IMR-90 (cell line): ENCODE measurements at regions not wholly inside any gene's neighbourhood (a gene's known extent, or its start where the extent isn't known, plus 50 kb on each side); places are given as distances from the start of the nearest gene placed in this dataset.
"Not testable (repeated sequence)": the region's sequence is repeated elsewhere in the genome, so short reads cannot be mapped to it uniquely, and the experiment has no call there.

Experiments
- ATAC-seq: fragments of 200-7000 bp; cut with Tn5 transposase; 2 replicates; pipeline ENCODE4 v1.9.1; 2020; ENCODE audit warnings: low read depth, mild to moderate bottlenecking, moderate library complexity
- BruUV-seq: library from RNA; stranded (reverse); fragments of 400-500 nt; replicated peaks from 2 replicates; lab custom pipeline; 2021; lab: Mats Ljungman, UMichigan
- CTCF ChIA-PET: fragments of 300-600 bp; formaldehyde crosslinking; extraction: SDS; loops from one replicate; lab custom pipeline; 2021; ENCODE audit warnings: antibody characterized with exemption; lab: Yijun Ruan, JAX
- POLR2A ChIA-PET: fragments of 300-600 bp; sonication (Branson Sonifier 250); formaldehyde crosslinking; loops from one replicate; lab custom pipeline; 2022; ENCODE audit warnings: antibody characterized with exemption; ENCODE audit not compliant: unreplicated experiment; lab: Charles Lee
- DNase-seq: peaks from one replicate; pipeline ENCODE4 v3.0.0; 2013
- H2AFZ ChIP-seq: replicated peaks from 2 replicates; pipeline ENCODE3; 2013; ENCODE audit warnings: low read length, mild to moderate bottlenecking; ENCODE audit not compliant: poor library complexity
- H2AK5ac ChIP-seq: 2 replicates; pipeline ENCODE4 v1.6.1; 2013; ENCODE audit warnings: low read depth, low read length, inconsistent platforms
- H2AK9ac ChIP-seq: replicated peaks from 2 replicates; pipeline ENCODE3; 2013; ENCODE audit warnings: mild to moderate bottlenecking, low read depth, low read length, moderate library complexity; ENCODE audit not compliant: poor library complexity
- H2BK120ac ChIP-seq: 2 replicates; pipeline ENCODE4 v1.6.1; 2013; ENCODE audit warnings: low read depth, low read length, inconsistent platforms
- H2BK15ac ChIP-seq: 3 replicates; pipeline ENCODE4 v1.6.1; 2013; ENCODE audit warnings: low read depth, low read length, inconsistent platforms
- H2BK20ac ChIP-seq: 2 replicates; pipeline ENCODE4 v1.6.1; 2013; ENCODE audit warnings: low read depth, mild to moderate bottlenecking, inconsistent platforms, low read length, moderate library complexity
- H2BK5ac ChIP-seq: 2 replicates; pipeline ENCODE4 v1.6.1; 2013; ENCODE audit warnings: mild to moderate bottlenecking, low read depth, low read length, inconsistent platforms; ENCODE audit not compliant: poor library complexity, severe bottlenecking
- H3K14ac ChIP-seq: replicated peaks from 2 replicates; pipeline ENCODE4 v1.6.1; 2013; ENCODE audit warnings: low read depth, low read length, inconsistent platforms
- H3K18ac ChIP-seq: 2 replicates; pipeline ENCODE4 v1.6.1; 2013; ENCODE audit warnings: low read depth, low read length, control low read depth
- H3K23ac ChIP-seq: 2 replicates; pipeline ENCODE4 v1.6.1; 2013; ENCODE audit warnings: low read depth, low read length, inconsistent platforms
- H3K27ac ChIP-seq: 2 replicates; pipeline ENCODE4 v1.5.1; 2013; ENCODE audit warnings: mild to moderate bottlenecking, control low read depth, low read length; ENCODE audit not compliant: insufficient read depth
- H3K27me3 ChIP-seq: 2 replicates; pipeline ENCODE4 v1.6.1; 2013; ENCODE audit warnings: low read length; ENCODE audit not compliant: control insufficient read depth, insufficient read depth
- H3K36me3 ChIP-seq: 2 replicates; pipeline ENCODE4 v1.6.1; 2013; ENCODE audit warnings: low read length, mixed read lengths; ENCODE audit not compliant: control insufficient read depth, insufficient read depth
- H3K4ac ChIP-seq: 2 replicates; pipeline ENCODE4 v1.6.1; 2013; ENCODE audit warnings: low read depth, low read length, inconsistent platforms
- H3K4me1 ChIP-seq: 2 replicates; pipeline ENCODE4 v1.6.1; 2013; ENCODE audit warnings: low read length, mixed read lengths; ENCODE audit not compliant: control insufficient read depth, insufficient read depth
- H3K4me2 ChIP-seq: 2 replicates; pipeline ENCODE4 v1.6.1; 2013; ENCODE audit warnings: low read depth, mild to moderate bottlenecking, control low read depth, low read length, moderate library complexity
- H3K4me3 ChIP-seq: 2 replicates; pipeline ENCODE4 v1.5.1; 2013; ENCODE audit warnings: low read depth, mild to moderate bottlenecking, control low read depth, low read length, moderate library complexity; ENCODE audit not compliant: insufficient read depth
- H3K56ac ChIP-seq: 2 replicates; pipeline ENCODE4 v1.6.1; 2013; ENCODE audit warnings: low read length, inconsistent platforms; ENCODE audit not compliant: insufficient read depth; ENCODE audit errors: extremely low read depth
- H3K79me1 ChIP-seq, 2 experiments: 2 replicates each; pipeline ENCODE4 v1.6.1; 2013; ENCODE audit warnings: low read length in 2 of 2, inconsistent platforms in 1 of 2, low read depth in 1 of 2
- H3K9ac ChIP-seq: 2 replicates; pipeline ENCODE4 v1.6.1; 2013; ENCODE audit warnings: low read depth, low read length, control low read depth
- H3K9me1 ChIP-seq: 2 replicates; pipeline ENCODE4 v1.6.1; 2013; ENCODE audit warnings: low read length, inconsistent platforms; ENCODE audit not compliant: insufficient read depth
- H3K9me3 ChIP-seq: 2 replicates; pipeline ENCODE4 v1.6.1; 2013; ENCODE audit warnings: low read length; ENCODE audit not compliant: control insufficient read depth, insufficient read depth
- H4K20me1 ChIP-seq: 2 replicates; pipeline ENCODE4 v1.6.1; 2013; ENCODE audit warnings: low read length, inconsistent platforms; ENCODE audit not compliant: insufficient read depth
- H4K5ac ChIP-seq: 2 replicates; pipeline ENCODE4 v1.6.1; 2013; ENCODE audit warnings: mild to moderate bottlenecking, low read depth, low read length, control low read depth
- H4K8ac ChIP-seq, 2 experiments: 2 replicates each; pipeline ENCODE4 v1.6.1; 2013; ENCODE audit warnings: low read depth in 2 of 2, low read length in 2 of 2, control low read depth in 1 of 2, inconsistent platforms in 1 of 2
- H4K91ac ChIP-seq: 2 replicates; pipeline ENCODE4 v1.6.1; 2013; ENCODE audit warnings: low read depth, low read length, inconsistent platforms; ENCODE audit not compliant: insufficient read depth
- WGBS, 2 experiments: methylation state at CpG; one replicate each; pipeline versions ENCODE4 v1.1.5 to v1.1.7; 2013; ENCODE audit warnings: missing lambda C conversion rate in 2 of 2; ENCODE audit not compliant: insufficient read length in 1 of 2; ENCODE audit errors: extremely low coverage in 2 of 2; 5-methylcytosine and 5-hydroxymethylcytosine counted together
- dilution Hi-C: fragments of 300-500 bp; cut with HindIII; formaldehyde crosslinking; loops from one replicate; pipeline ENCODE4 v1.14.3; 2018; ENCODE audit warnings: low sequenced_read_pairs; ENCODE audit not compliant: unreplicated experiment
- in situ Hi-C: fragments of 300-500 bp; cut with MboI; formaldehyde crosslinking; loops from 3 replicates; pipeline ENCODE4 v1.14.3; 2019; ENCODE audit warnings: low sequenced_read_pairs, inconsistent platforms, mixed read lengths
- intact Hi-C: fragments of 100-400 bp; cut with micrococcal nuclease; formaldehyde crosslinking; loops from 2 replicates; pipeline ENCODE4 v1.10.0; 2022

DNA sequence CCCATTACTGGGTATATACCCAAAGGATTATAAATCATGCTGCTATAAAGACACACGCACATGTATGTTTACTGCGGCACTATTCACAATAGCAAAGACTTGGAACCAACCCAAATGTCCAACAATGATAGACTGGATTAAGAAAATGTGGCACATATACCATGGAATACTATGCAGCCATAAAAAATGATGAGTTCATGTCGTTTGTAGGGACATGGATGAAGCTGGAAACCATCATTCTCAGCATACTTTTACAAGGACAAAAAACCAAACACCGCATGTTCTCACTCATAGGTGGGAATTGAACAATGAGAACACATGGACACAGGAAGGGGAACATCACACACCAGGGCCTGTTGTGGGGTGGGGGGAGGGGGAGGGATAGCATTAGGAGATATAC, 50.6 kb upstream of the SPTBN2 start:
- H2BK5ac ChIP-seq, DNase-seq, POLR2A ChIA-PET, H3K27me3 ChIP-seq, H3K9me3 ChIP-seq, H3K56ac ChIP-seq, H2AK5ac ChIP-seq, H3K4ac ChIP-seq, H2BK120ac ChIP-seq, H3K4me1 ChIP-seq, BruUV-seq, H3K4me3 ChIP-seq, H3K14ac ChIP-seq, H3K27ac ChIP-seq, H3K9me1 ChIP-seq, H4K20me1 ChIP-seq, H3K18ac ChIP-seq, H4K8ac ChIP-seq, H2AK9ac ChIP-seq, H3K4me2 ChIP-seq, H3K36me3 ChIP-seq, H3K9ac ChIP-seq, dilution Hi-C loops, in situ Hi-C loops, H2BK20ac ChIP-seq, H3K79me1 ChIP-seq, ATAC-seq, H4K5ac ChIP-seq, H4K91ac ChIP-seq, H2AFZ ChIP-seq, H3K23ac ChIP-seq, H2BK15ac ChIP-seq: not testable (repeated sequence)
- intact Hi-C loops: loop anchor here (5.0 kb wide), 2 partner anchors 37 to 38 kb away; a partner anchor contains a TSS
- CTCF ChIA-PET: interaction anchor here (1.0 kb wide), 1 partner anchor 22 kb away, joined by 3 read pairs; no protein-coding TSS in a partner anchor
- no CpG with 5 or more reads among the region's 4 CpGs for WGBS, 2 experiments
